Retinal pigment epithelial cell (primary cell): ENCODE measurements at regions not wholly inside any gene's neighbourhood (a gene's known extent, or its start where the extent isn't known, plus 50 kb on each side); places are given as distances from the start of the nearest gene placed in this dataset.

Source experiments
- DNase-seq: peaks from one replicate; pipeline ENCODE4 v3.0.0-alpha.2; 2010; ENCODE audit warnings: low read depth
- H3K4me3 ChIP-seq: 2 replicates; pipeline ENCODE4 v1.5.1; 2011; ENCODE audit warnings: mild to moderate bottlenecking, low read length, control low read depth, moderate library complexity
- CTCF ChIP-seq: conservative IDR thresholded peaks from 2 replicates; pipeline ENCODE4 v1.5.1; 2011; ENCODE audit warnings: low read depth, low read length, control low read depth, inconsistent platforms

- H3K4me3 ChIP-seq = no peak overlapping the region
- peak; percentile 75 for TF ChIP-seq CTCF
- no peak for DNase-seq
Measured at GRCh38 chr4:71184195-71184781, 154.5 kb upstream of the SLC4A4 start.

- H3K4me3 ChIP-seq = no peak overlapping the region
- no peak for DNase-seq
- no peak for TF ChIP-seq CTCF
Measured at GRCh38 chr4:71185037-71185436, 153.8 kb upstream of the SLC4A4 start.

GRCh38 chr4:71186257-71186565 lies 152.6 kb upstream of the SLC4A4 start:
- TF ChIP-seq CTCF = no peak
- no peak for DNase-seq
- peak overlapping the region; percentile 58 for H3K4me3 ChIP-seq

GRCh38 chr4:71186566-71187403 lies 152.0 kb upstream of the SLC4A4 start:
- TF ChIP-seq CTCF = no peak
- DNase-seq = no peak
- peak overlapping the region; percentile 71 for H3K4me3 ChIP-seq

- no peak for TF ChIP-seq CTCF
- no peak for DNase-seq
- H3K4me3 ChIP-seq = peak overlapping the region; percentile 71
Measured at GRCh38 chr4:71187404-71188155, 151.2 kb upstream of the SLC4A4 start.

GRCh38 chr4:71188156-71188640 lies 150.6 kb upstream of the SLC4A4 start:
- DNase-seq = no peak
- peak overlapping the region; percentile 71 for H3K4me3 ChIP-seq
- TF ChIP-seq CTCF = peak; percentile 31
